ENCODE measurements at regions not wholly inside any gene's neighbourhood (a gene's known extent, or its start where the extent isn't known, plus 50 kb on each side); places are given as distances from the start of the nearest gene placed in this dataset.

DNA sequence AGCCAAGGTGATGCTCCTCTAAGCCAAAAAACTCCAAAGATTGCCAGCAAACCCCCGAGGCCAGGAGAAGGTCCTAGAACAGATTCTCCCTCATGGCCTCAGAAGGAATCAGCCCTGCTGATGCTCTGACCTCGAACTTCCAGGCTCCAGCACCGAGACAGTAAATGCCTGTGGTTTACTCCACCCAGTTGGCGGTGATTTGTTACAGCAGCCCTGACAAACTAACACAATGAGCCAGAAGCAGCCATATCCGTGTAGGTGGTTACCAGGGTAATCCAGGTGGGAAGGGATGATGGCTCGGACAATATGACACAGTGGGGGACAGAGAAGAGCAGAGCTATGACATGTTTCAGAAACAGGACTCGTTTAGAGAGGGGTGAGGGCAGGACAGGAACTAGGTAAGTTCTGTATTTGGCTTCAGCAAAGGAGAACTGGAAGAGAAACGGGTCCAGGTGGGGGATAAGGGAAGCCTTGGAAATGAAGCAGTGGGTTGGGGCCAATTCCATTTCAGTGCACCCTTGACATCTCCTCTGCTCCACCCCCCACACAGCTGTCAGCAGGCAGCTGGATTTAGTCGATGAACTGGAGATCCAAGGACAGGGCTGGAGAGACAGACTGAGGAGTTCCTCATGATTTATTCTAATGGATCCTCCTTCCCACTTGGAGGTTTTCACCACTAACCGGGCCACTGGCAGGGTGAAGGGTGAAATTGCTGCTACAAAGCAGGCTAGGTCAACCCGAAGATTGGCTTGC, 179.7 kb upstream of the SH3BP4 start:
- no peak for DNase-seq (ENCODE audit: extremely low read depth, low read depth)
- no peak for TF ChIP-seq CTCF (IDR thresholded peaks at IDR 0.05; ENCODE audit: low read depth, low read length)

DNA sequence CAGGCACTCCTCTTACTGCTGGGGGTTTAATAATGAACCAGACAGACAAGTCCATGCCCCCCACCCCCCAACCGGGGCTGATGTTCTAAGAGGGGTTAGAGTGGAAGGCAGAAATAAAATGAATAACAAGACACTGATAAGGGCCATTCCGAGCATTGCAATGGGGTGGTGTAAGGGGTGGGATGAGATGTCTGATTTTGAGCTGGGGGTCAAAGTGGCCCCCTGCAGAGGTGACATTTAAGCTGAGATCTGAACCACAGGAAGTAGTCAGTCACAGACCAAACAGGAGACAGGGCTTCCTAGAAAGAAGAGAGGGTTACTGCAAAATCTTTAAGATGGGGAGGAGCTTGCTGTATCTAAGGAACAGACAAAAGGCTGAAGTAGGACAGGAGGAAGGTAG, 180.6 kb upstream of the SH3BP4 start:
- no peak for TF ChIP-seq CTCF (IDR thresholded peaks at IDR 0.05; ENCODE audit: low read depth, low read length)
- DNase-seq (ENCODE audit: extremely low read depth, low read depth): no peak

DNA sequence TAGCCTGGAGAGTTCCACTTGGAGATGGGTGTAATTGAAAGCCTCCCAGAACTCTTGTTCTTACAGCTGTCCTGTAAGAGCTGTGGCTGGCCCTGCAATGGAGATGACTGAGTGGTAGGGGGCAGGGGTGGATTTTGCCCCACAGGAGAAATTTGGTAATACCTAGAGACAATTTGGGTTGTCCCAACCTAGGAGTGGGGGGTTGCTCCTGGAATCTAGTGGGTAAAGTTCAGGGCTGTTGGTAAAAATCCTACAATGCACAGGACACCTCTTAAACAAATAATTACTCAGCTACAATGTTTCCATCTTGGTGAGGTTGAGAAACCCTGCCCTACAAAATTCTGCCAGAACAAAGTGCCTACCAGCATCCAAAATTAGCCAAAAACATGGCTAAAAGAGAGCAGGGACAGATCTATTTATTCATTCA, 181.1 kb upstream of the SH3BP4 start:
- DNase-seq (ENCODE audit: extremely low read depth, low read depth): no peak
- TF ChIP-seq CTCF (IDR thresholded peaks at IDR 0.05; ENCODE audit: low read depth, low read length): no peak

- no peak for DNase-seq (ENCODE audit: extremely low read depth, low read depth)
- no peak for TF ChIP-seq CTCF (IDR thresholded peaks at IDR 0.05; ENCODE audit: low read depth, low read length)
Measured at GRCh38 chr2:234770031-234770506, 181.7 kb upstream of the SH3BP4 start.

- no peak for TF ChIP-seq CTCF (IDR thresholded peaks at IDR 0.05; ENCODE audit: low read depth, low read length)
- DNase-seq (ENCODE audit: extremely low read depth, low read depth): no peak
Measured at GRCh38 chr2:234768608-234769196, 183.1 kb upstream of the SH3BP4 start.

DNA sequence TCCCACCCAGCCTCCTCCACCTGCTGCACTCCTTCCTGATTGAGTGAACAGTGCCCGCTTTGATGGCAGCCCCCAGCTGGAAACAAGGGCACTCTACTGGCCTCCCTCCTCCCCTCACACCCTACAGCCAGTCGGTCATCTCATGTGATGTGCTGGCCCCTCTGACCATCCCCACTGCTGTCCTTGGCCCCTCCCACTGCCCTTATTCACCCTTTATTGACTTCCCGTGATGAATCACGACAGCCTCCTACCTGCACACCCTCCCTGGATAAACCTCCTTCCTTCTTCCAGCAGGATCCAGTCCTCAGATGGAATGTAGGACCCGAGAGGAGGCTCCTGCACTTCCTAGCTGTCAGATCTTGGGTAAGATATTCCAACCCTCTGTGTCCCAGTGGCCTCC, 186.5 kb upstream of the SH3BP4 start:
- DNase-seq (ENCODE audit: extremely low read depth, low read depth): no peak

More for the DNA sequence above, 186.5 kb upstream of the SH3BP4 start:
- TF ChIP-seq CTCF (IDR thresholded peaks at IDR 0.05; ENCODE audit: low read depth, low read length): no peak
